DOHH2 (cell line): ENCODE measurements at regions not wholly inside any gene's neighbourhood (a gene's known extent, or its start where the extent isn't known, plus 50 kb on each side); places are given as distances from the start of the nearest gene placed in this dataset.

Source experiments
- H3F3A ChIP-seq: fragments of 200-600 bp; sonication (generic), shearing (Covaris generic); 2 replicates; pipeline ENCODE4 v1.6.0; 2016; ENCODE audit warnings: antibody characterized with exemption, mild to moderate bottlenecking; ENCODE audit not compliant: control insufficient read depth, insufficient read depth
- H3K27ac ChIP-seq: fragments of 200-600 bp; sonication (generic); 2 replicates; pipeline ENCODE4 v1.5.1; 2014; ENCODE audit warnings: low read depth, mild to moderate bottlenecking, low read length, moderate library complexity
- H3K27me3 ChIP-seq: fragments of 200-600 bp; sonication (generic); 2 replicates; pipeline ENCODE4 v1.6.1; 2014; ENCODE audit warnings: mild to moderate bottlenecking, low read length, mixed read lengths; ENCODE audit not compliant: control insufficient read depth
- H3K36me3 ChIP-seq: fragments of 200-600 bp; sonication (generic); 2 replicates; pipeline ENCODE4 v1.6.1; 2014; ENCODE audit warnings: mild to moderate bottlenecking, low read length, moderate library complexity, mixed read lengths; ENCODE audit not compliant: control insufficient read depth
- H3K4me1 ChIP-seq: fragments of 200-600 bp; sonication (generic); 2 replicates; pipeline ENCODE4 v1.6.1; 2014; ENCODE audit warnings: mild to moderate bottlenecking, low read length, mixed read lengths; ENCODE audit not compliant: control insufficient read depth
- H3K4me2 ChIP-seq: fragments of 200-600 bp; sonication (generic); 2 replicates; pipeline ENCODE4 v1.6.0; 2014; ENCODE audit warnings: mild to moderate bottlenecking, low read length, moderate library complexity
- H3K4me3 ChIP-seq: fragments of 200-600 bp; sonication (generic); 2 replicates; pipeline ENCODE4 v1.5.1; 2014; ENCODE audit warnings: mild to moderate bottlenecking, low read length, mixed read lengths
- H3K79me2 ChIP-seq: fragments of 200-600 bp; sonication (generic); 2 replicates; pipeline ENCODE4 v1.6.1; 2014; ENCODE audit warnings: mild to moderate bottlenecking, low read length, mixed read lengths; ENCODE audit not compliant: control insufficient read depth
- H3K9me2 ChIP-seq: fragments of 200-600 bp; sonication (generic); replicated peaks from 2 replicates; pipeline ENCODE4 v1.6.1; 2014; ENCODE audit warnings: mild to moderate bottlenecking, low read length, mixed read lengths; ENCODE audit not compliant: control insufficient read depth
- H3K9me3 ChIP-seq: fragments of 200-600 bp; sonication (generic); 2 replicates; pipeline ENCODE4 v1.6.1; 2014; ENCODE audit warnings: antibody characterized with exemption, low read length, mixed read lengths; ENCODE audit not compliant: control insufficient read depth, insufficient read depth
- H4K20me1 ChIP-seq: fragments of 200-600 bp; sonication (generic); 2 replicates; pipeline ENCODE4 v1.6.0; 2014; ENCODE audit warnings: low read depth, mild to moderate bottlenecking, antibody characterized with exemption, low read length, moderate library complexity; ENCODE audit not compliant: control insufficient read depth, insufficient read depth
- CTCF ChIP-seq: fragments of 200-600 bp; sonication (generic); IDR thresholded peaks from one replicate; pipeline ENCODE4 v1.5.1; 2014; ENCODE audit warnings: antibody characterized with exemption, mild to moderate bottlenecking, low read depth, low read length; ENCODE audit not compliant: poor library complexity, severe bottlenecking
- EZH2phosphoT487 ChIP-seq: fragments of 200-600 bp; sonication (generic); IDR thresholded peaks from 2 replicates; pipeline ENCODE4 v1.6.1; 2017; ENCODE audit warnings: borderline replicate concordance, mild to moderate bottlenecking, antibody characterized with exemption, low read length, moderate library complexity, mixed read lengths

- H4K20me1 ChIP-seq, result no peaks in the 10 kb centered on the region
- no peaks in the 10 kb centered on the region for H3K27me3 ChIP-seq
- no peak for TF ChIP-seq EZH2phosphoT487
- no peak for TF ChIP-seq CTCF
- no peaks in the 10 kb centered on the region for H3K9me3 ChIP-seq
- H3K4me1 ChIP-seq, result no peaks in the 10 kb centered on the region
- H3K4me3 ChIP-seq, result no peak overlapping the region
- no peak overlapping the region for H3K4me2 ChIP-seq
- no peaks in the 10 kb centered on the region for H3K79me2 ChIP-seq
- no peak overlapping the region for H3K27ac ChIP-seq
- no peaks in the 10 kb centered on the region for H3K9me2 ChIP-seq
- no peaks in the 10 kb centered on the region for H3K36me3 ChIP-seq
- no peaks in the 10 kb centered on the region for H3F3A ChIP-seq
These were observed 104.6 kb downstream of the AMY1C start for GRCh38 chr1:103854279-103854678.

GRCh38 chr1:103859721-103860120, 110.0 kb downstream of the AMY1C start:
- no peaks in the 10 kb centered on the region for H3K27me3 ChIP-seq
- H3K9me3 ChIP-seq, result no peaks in the 10 kb centered on the region
- no peaks in the 10 kb centered on the region for H3K79me2 ChIP-seq
- no peaks in the 10 kb centered on the region for H3F3A ChIP-seq
- no peaks in the 10 kb centered on the region for H3K36me3 ChIP-seq
- H3K4me1 ChIP-seq, result no peaks in the 10 kb centered on the region
- H4K20me1 ChIP-seq, result no peaks in the 10 kb centered on the region
- H3K4me3 ChIP-seq, result no peak overlapping the region
- no peak overlapping the region for H3K4me2 ChIP-seq
- no peak for TF ChIP-seq CTCF
- no peak for TF ChIP-seq EZH2phosphoT487
- H3K9me2 ChIP-seq, result no peaks in the 10 kb centered on the region
- no peak overlapping the region for H3K27ac ChIP-seq

- no peak for TF ChIP-seq EZH2phosphoT487
- TF ChIP-seq CTCF, result no peak
- H3K4me1 ChIP-seq, result no peaks in the 10 kb centered on the region
- no peaks in the 10 kb centered on the region for H4K20me1 ChIP-seq
- H3K4me3 ChIP-seq, result no peak overlapping the region
- H3K27me3 ChIP-seq, result no peaks in the 10 kb centered on the region
- no peaks in the 10 kb centered on the region for H3K79me2 ChIP-seq
- H3K27ac ChIP-seq, result no peak overlapping the region
- no peaks in the 10 kb centered on the region for H3F3A ChIP-seq
- H3K4me2 ChIP-seq, result no peak overlapping the region
- H3K9me3 ChIP-seq, result no peaks in the 10 kb centered on the region
- no peaks in the 10 kb centered on the region for H3K36me3 ChIP-seq
- no peaks in the 10 kb centered on the region for H3K9me2 ChIP-seq
These were observed 149.1 kb downstream of the AMY1C start for GRCh38 chr1:103898576-103899345.
